ENCODE measurements at regions not wholly inside any gene's neighbourhood (a gene's known extent, or its start where the extent isn't known, plus 50 kb on each side); places are given as distances from the start of the nearest gene placed in this dataset.
A peak's percentile ranks its signal among the peaks of the same experiment; 100 is the strongest.

GRCh38 chr18:70489571-70489970, 200.7 kb downstream of the SOCS6 start:
- Histone ChIP-seq H3K27me3 (ENCODE audit: insufficient read depth, low read length) (no peaks in the 10 kb centered on the region), H3K36me3 (ENCODE audit: control insufficient read depth in 1 of 2, insufficient read depth in 2 of 2, low read length in 2 of 2) (no peaks in the 10 kb centered on the region), H4K20me1 (ENCODE audit: insufficient read depth) (no peaks in the 10 kb centered on the region), H3K9ac (ENCODE audit: low read length) (no peak overlapping the region), H3K27ac (ENCODE audit: low read depth, low read length) (no peak overlapping the region), H3K9me2 (ENCODE audit: insufficient read depth) (no peaks in the 10 kb centered on the region), H2AFZ (ENCODE audit: low read depth, low read length, poor library complexity, severe bottlenecking) (peak overlapping the region; percentile 91), H3K79me2 (ENCODE audit: insufficient read depth, low read length) (no peaks in the 10 kb centered on the region), H3K9me3 (ENCODE audit: control insufficient read depth in 1 of 2, insufficient read depth in 1 of 2, low read depth in 1 of 2, low read length in 2 of 2) (no peaks in the 10 kb centered on the region), H3K4me2 (ENCODE audit: low read length) (no peak overlapping the region), H3K4me3 (replicated peaks in 1 of 2; ENCODE audit: low read depth in 1 of 2, low read length in 2 of 2) (no peak overlapping the region), H3K4me1 (ENCODE audit: control insufficient read depth in 1 of 2, insufficient read depth in 2 of 2, low read length in 2 of 2) (peaks cover 0 to 7% of the 10 kb centered on the region in 2 experiments; a peak in 1 of 4 replicates)
- no peak for ATAC-seq
- DNase-seq (ENCODE audit: low read depth, low spot score) = no peak
- BruUV-seq (replicated peaks) = no TSS peak
- CTCF ChIA-PET = no interaction called here
- intact Hi-C loops (cut with micrococcal nuclease) = no loop called here
- RAD21 ChIA-PET (ENCODE audit: low non-redundant PET in 1 of 2, low total read pairs in 2 of 2, uncharacterized antibody in 2 of 2, unreplicated experiment in 2 of 2) = no interaction called here
- TF ChIP-seq RAD21 (IDR thresholded peaks at IDR 0.05; ENCODE audit: low read depth) (no peak), SP1 (IDR thresholded peaks at IDR 0.05; ENCODE audit: low read depth) (no peak), CEBPB (IDR thresholded peaks at IDR 0.05; ENCODE audit: low read depth) (no peak), FOSL1 (IDR thresholded peaks at IDR 0.05; ENCODE audit: low read depth) (no peak), EZH2 (IDR thresholded peaks at IDR 0.05) (no peak), EZH2phosphoT487 (IDR thresholded peaks at IDR 0.05; ENCODE audit: borderline replicate concordance) (no peak), ELF1 (IDR thresholded peaks at IDR 0.05; ENCODE audit: borderline replicate concordance, low read depth) (no peak), TCF7L2 (IDR thresholded peaks at IDR 0.05; ENCODE audit: borderline replicate concordance, extremely low read depth, insufficient read depth, insufficient read length) (no peak), SRF (IDR thresholded peaks at IDR 0.05; ENCODE audit: low read depth) (no peak), ZNF274 (IDR thresholded peaks at IDR 0.05; ENCODE audit: low read depth, low read length) (no peak)
- TF ChIP-seq, protein P1, sequence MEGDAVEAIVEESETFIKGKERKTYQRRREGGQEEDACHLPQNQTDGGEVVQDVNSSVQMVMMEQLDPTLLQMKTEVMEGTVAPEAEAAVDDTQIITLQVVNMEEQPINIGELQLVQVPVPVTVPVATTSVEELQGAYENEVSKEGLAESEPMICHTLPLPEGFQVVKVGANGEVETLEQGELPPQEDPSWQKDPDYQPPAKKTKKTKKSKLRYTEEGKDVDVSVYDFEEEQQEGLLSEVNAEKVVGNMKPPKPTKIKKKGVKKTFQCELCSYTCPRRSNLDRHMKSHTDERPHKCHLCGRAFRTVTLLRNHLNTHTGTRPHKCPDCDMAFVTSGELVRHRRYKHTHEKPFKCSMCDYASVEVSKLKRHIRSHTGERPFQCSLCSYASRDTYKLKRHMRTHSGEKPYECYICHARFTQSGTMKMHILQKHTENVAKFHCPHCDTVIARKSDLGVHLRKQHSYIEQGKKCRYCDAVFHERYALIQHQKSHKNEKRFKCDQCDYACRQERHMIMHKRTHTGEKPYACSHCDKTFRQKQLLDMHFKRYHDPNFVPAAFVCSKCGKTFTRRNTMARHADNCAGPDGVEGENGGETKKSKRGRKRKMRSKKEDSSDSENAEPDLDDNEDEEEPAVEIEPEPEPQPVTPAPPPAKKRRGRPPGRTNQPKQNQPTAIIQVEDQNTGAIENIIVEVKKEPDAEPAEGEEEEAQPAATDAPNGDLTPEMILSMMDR (IDR thresholded peaks at IDR 0.05 in 2 of 3, conservative IDR thresholded peaks at IDR 0.05 in 1 of 3; ENCODE audit: borderline replicate concordance in 1 of 3, insufficient read depth in 1 of 3, low read depth in 2 of 3, low read length in 2 of 3) = no peak
- TF ChIP-seq, protein P2, sequence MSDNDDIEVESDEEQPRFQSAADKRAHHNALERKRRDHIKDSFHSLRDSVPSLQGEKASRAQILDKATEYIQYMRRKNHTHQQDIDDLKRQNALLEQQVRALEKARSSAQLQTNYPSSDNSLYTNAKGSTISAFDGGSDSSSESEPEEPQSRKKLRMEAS (IDR thresholded peaks at IDR 0.05) = no peak
- TF ChIP-seq, protein P3, sequence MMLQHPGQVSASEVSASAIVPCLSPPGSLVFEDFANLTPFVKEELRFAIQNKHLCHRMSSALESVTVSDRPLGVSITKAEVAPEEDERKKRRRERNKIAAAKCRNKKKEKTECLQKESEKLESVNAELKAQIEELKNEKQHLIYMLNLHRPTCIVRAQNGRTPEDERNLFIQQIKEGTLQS (IDR thresholded peaks at IDR 0.05) = no peak
- TF ChIP-seq, protein P4, sequence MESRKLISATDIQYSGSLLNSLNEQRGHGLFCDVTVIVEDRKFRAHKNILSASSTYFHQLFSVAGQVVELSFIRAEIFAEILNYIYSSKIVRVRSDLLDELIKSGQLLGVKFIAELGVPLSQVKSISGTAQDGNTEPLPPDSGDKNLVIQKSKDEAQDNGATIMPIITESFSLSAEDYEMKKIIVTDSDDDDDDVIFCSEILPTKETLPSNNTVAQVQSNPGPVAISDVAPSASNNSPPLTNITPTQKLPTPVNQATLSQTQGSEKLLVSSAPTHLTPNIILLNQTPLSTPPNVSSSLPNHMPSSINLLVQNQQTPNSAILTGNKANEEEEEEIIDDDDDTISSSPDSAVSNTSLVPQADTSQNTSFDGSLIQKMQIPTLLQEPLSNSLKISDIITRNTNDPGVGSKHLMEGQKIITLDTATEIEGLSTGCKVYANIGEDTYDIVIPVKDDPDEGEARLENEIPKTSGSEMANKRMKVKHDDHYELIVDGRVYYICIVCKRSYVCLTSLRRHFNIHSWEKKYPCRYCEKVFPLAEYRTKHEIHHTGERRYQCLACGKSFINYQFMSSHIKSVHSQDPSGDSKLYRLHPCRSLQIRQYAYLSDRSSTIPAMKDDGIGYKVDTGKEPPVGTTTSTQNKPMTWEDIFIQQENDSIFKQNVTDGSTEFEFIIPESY (IDR thresholded peaks at IDR 0.05; ENCODE audit: extremely low read depth, insufficient replicate concordance, low read length) = no peak
- POLR2A ChIA-PET = no interaction called here

Measured in HCT116 (cell line).